Rectal smooth muscle tissue (tissue), 1 donor: ENCODE measurements at regions not wholly inside any gene's neighbourhood (a gene's known extent, or its start where the extent isn't known, plus 50 kb on each side); places are given as distances from the start of the nearest gene placed in this dataset.

ENCODE experiments used
- H3K27ac ChIP-seq: one replicate; pipeline ENCODE4 v1.7.0; 2013; ENCODE audit warnings: low read depth, low read length, inconsistent platforms
- H3K27me3 ChIP-seq: one replicate; pipeline ENCODE4 v1.7.0; 2013; ENCODE audit warnings: low read length; ENCODE audit not compliant: control insufficient read depth, insufficient read depth
- H3K36me3 ChIP-seq: one replicate; pipeline ENCODE4 v1.7.0; 2013; ENCODE audit warnings: low read length; ENCODE audit not compliant: control insufficient read depth, insufficient read depth
- H3K4me1 ChIP-seq: one replicate; pipeline ENCODE4 v1.7.0; 2013; ENCODE audit warnings: low read length; ENCODE audit not compliant: control insufficient read depth, insufficient read depth
- H3K4me3 ChIP-seq: one replicate; pipeline ENCODE4 v1.7.0; 2013; ENCODE audit warnings: low read length
- H3K9ac ChIP-seq: one replicate; pipeline ENCODE4 v1.7.0; 2013; ENCODE audit warnings: low read length

DNA sequence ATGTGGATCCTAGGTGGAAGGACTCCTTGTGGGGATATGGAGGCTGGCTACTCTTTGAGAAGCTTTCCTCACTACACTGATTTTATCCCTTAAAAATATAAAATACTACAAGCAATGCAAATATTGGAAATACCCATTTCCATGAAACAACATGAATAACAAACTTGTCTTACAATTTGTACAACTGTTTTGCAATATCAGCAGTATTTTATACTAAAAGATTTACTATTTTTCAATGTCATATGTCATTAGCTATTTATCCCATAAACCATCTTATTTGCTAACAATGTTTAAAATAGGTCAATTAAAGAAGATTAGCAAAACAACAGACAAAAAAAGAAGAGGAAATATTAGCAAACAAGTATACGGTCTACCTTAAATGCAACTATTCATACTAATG is 1674.1 kb downstream of the PCDH7 start:
- no peaks in the 10 kb centered on the region for H3K36me3 ChIP-seq
- H3K27me3 ChIP-seq: no peaks in the 10 kb centered on the region
- H3K9ac ChIP-seq: no peak overlapping the region

GRCh38 chr4:32396507-32397070 is 1676.4 kb downstream of the PCDH7 start:
- Histone ChIP-seq H3K27ac (no peak overlapping the region), H3K4me1 (no peaks in the 10 kb centered on the region), H3K9ac (no peak overlapping the region), H3K4me3 (no peak overlapping the region), H3K27me3 (no peaks in the 10 kb centered on the region), H3K36me3 (no peaks in the 10 kb centered on the region)

More for the DNA sequence above, 1674.1 kb downstream of the PCDH7 start:
- H3K4me1 ChIP-seq: no peaks in the 10 kb centered on the region
- H3K27ac ChIP-seq: no peak overlapping the region
- H3K4me3 ChIP-seq: no peak overlapping the region

DNA sequence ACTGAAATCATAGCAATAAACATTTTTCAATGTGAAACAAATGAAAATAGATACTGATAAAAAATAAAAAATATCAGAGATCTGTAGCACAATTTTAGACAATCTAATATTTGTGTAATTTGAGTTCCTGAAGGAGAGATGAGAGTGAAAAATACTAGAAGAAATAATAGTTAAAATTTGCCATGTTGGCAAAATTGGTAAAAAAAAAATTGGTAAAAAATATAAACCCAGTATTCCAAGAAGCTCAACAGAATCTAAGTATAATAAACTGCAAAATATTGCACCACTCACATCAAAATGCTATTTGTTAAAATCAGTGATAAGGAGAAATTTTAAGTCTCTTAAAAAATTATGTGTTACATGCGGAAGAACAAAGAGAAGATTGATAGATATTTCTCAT is 1680.7 kb downstream of the PCDH7 start:
- H3K27me3 ChIP-seq: no peaks in the 10 kb centered on the region

GRCh38 chr4:32417113-32417704 is 1697.0 kb downstream of the PCDH7 start:
- Histone ChIP-seq H3K9ac (no peak overlapping the region), H3K36me3 (no peaks in the 10 kb centered on the region)

More for the DNA sequence above, 1680.7 kb downstream of the PCDH7 start:
- Histone ChIP-seq H3K4me1 (no peaks in the 10 kb centered on the region), H3K36me3 (no peaks in the 10 kb centered on the region), H3K4me3 (no peak overlapping the region), H3K27ac (no peak overlapping the region), H3K9ac (no peak overlapping the region)

DNA sequence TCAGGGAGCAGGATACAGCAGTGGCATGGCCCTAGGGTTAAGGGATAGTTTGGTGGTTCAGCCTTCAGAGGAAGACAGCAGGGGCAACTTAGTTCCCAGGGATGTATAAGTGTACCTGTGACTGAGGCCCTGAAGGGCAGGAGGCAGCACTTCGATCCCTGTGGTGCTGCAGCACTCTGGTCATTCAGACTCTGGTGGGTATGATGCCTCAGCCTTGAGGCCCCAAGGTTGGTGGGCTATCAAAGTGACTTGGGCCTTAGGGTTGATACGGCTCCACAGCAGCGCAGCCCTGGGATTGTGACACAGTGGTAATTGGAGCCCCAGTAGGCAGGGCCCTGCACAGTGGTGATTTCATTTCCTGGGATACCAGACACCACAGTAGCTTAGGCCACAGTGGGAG is 1703.1 kb downstream of the PCDH7 start:
- Histone ChIP-seq H3K36me3 (no peaks in the 10 kb centered on the region), H3K4me1 (no peaks in the 10 kb centered on the region), H3K27me3 (no peaks in the 10 kb centered on the region), H3K27ac (no peak overlapping the region), H3K4me3 (no peak overlapping the region), H3K9ac (no peak overlapping the region)

More at GRCh38 chr4:32417113-32417704, 1697.0 kb downstream of the PCDH7 start:
- Histone ChIP-seq H3K27ac (no peak overlapping the region), H3K27me3 (no peaks in the 10 kb centered on the region), H3K4me1 (no peaks in the 10 kb centered on the region), H3K4me3 (no peak overlapping the region)

GRCh38 chr4:32425243-32425642 is 1705.1 kb downstream of the PCDH7 start:
- Histone ChIP-seq H3K36me3 (no peaks in the 10 kb centered on the region), H3K27ac (no peak overlapping the region), H3K9ac (no peak overlapping the region), H3K4me1 (no peaks in the 10 kb centered on the region), H3K4me3 (no peak overlapping the region), H3K27me3 (no peaks in the 10 kb centered on the region)

DNA sequence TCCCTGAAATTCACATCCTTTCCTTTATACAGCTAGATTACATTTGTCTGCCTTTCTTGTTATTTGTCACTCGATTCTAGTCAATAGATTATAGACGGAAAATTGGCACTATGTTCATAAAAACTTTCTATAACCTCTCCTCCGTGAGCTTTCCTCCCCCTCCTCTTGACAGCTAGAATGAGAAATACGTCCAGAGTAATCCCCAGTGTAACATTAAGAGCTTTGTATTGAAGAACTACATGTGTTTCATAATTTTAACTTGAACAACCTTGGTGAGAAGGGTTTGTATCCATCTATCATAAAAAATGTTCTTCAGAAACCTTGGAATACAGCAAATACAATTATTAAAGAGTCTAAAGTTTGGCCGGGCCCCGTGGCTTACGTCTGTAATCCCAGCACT is 1707.4 kb downstream of the PCDH7 start:
- H3K36me3 ChIP-seq: no peaks in the 10 kb centered on the region
- H3K4me3 ChIP-seq: no peak overlapping the region
- no peak overlapping the region for H3K9ac ChIP-seq
- H3K4me1 ChIP-seq: no peaks in the 10 kb centered on the region
- no peaks in the 10 kb centered on the region for H3K27me3 ChIP-seq
- no peak overlapping the region for H3K27ac ChIP-seq

DNA sequence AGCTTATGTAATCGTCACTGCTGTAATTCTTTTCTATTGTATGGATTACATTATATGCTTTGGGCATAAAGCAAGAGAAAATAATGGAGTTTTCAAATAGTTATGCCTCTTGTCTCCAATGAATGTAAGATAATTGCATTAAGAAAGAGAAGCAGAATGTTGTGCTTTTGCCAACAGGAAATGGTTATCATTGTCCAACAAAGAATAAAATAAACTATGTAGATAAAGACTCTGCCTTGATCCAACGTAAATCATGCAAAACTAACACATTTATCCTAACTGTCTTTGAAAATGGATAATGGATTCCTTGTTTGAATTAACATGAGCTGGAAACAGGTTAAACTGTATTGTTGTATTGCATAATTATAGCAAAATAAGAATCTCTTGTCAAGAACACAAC is 1709.0 kb downstream of the PCDH7 start:
- H3K4me1 ChIP-seq: no peaks in the 10 kb centered on the region
- H3K27ac ChIP-seq: no peak overlapping the region
- H3K4me3 ChIP-seq: no peak overlapping the region
- no peaks in the 10 kb centered on the region for H3K36me3 ChIP-seq
- H3K27me3 ChIP-seq: no peaks in the 10 kb centered on the region
- no peak overlapping the region for H3K9ac ChIP-seq

- H3K27ac ChIP-seq: no peak overlapping the region
- H3K4me3 ChIP-seq: no peak overlapping the region
- H3K9ac ChIP-seq: no peak overlapping the region
- H3K4me1 ChIP-seq: no peaks in the 10 kb centered on the region
- H3K36me3 ChIP-seq: no peaks in the 10 kb centered on the region
- no peaks in the 10 kb centered on the region for H3K27me3 ChIP-seq
Observed at GRCh38 chr4:32435308-32435707, 1715.1 kb downstream of the PCDH7 start.

DNA sequence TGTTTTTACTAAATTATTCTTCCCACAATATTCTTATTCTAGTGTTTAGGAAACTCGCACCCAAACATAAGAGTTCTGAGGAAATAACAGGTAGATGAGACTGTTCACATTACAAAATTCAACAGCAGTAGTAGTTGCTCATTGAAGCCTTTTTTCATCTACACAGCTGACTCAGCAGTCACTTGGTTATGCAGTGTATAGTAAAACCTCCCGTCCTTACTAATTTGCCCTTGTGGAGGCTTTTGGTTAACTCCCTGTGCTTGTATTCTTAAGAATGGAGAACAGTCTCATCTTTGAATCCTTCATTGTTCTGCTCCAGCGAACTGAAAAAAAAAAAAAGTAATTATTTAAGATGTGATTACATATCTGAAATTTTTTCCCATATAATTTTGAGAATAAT is 1716.6 kb downstream of the PCDH7 start:
- H3K9ac ChIP-seq: no peak overlapping the region
- no peaks in the 10 kb centered on the region for H3K27me3 ChIP-seq
- H3K27ac ChIP-seq: no peak overlapping the region
- no peak overlapping the region for H3K4me3 ChIP-seq
- no peaks in the 10 kb centered on the region for H3K36me3 ChIP-seq
- H3K4me1 ChIP-seq: no peaks in the 10 kb centered on the region

DNA sequence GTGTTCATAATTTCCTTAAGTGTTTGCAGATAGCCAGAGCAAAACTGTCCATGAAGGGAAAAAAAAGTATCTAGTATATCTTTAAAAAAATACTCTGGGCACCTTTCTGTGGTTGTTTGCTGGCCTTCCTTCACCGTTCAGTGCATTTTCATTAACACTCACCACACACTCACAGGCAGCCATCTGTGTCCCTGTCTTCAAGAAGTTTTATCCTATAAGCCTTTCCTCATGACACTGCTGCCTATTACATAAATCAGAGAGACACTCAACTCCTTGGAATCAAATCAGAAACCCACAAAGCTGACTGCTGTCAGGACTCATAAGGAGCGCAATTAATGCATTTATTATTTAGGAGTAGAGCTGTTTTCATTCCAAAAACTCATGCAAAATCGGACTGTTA is 1720.2 kb downstream of the PCDH7 start:
- Histone ChIP-seq H3K36me3 (no peaks in the 10 kb centered on the region), H3K4me1 (no peaks in the 10 kb centered on the region), H3K4me3 (no peak overlapping the region), H3K27ac (no peak overlapping the region), H3K9ac (no peak overlapping the region), H3K27me3 (no peaks in the 10 kb centered on the region)

DNA sequence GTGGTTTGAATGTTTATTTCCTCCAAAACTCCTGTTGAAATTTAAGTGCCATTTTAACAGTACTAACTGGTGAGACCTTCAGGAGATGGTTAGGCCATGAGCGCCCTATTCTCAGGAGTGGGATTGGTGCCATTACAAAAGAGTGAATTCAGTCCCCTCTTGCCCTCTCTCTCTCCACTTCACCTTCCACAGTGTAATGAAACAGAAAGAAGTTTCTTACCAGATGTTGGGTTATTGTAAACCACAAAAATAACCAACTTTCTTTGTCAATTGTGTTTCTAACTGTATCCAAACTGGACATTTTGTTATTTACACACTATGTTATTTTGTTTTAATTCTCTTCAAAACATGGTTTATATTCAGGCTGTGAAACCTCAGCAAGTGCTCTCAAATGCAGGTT is 1734.3 kb downstream of the PCDH7 start:
- no peak overlapping the region for H3K27ac ChIP-seq
- no peak overlapping the region for H3K9ac ChIP-seq
- H3K4me1 ChIP-seq: no peaks in the 10 kb centered on the region
- H3K4me3 ChIP-seq: no peak overlapping the region
- H3K27me3 ChIP-seq: no peaks in the 10 kb centered on the region
- no peaks in the 10 kb centered on the region for H3K36me3 ChIP-seq

- Histone ChIP-seq H3K36me3 (no peaks in the 10 kb centered on the region), H3K27me3 (no peaks in the 10 kb centered on the region), H3K4me1 (no peaks in the 10 kb centered on the region), H3K27ac (no peak overlapping the region), H3K4me3 (no peak overlapping the region), H3K9ac (no peak overlapping the region)
Observed at GRCh38 chr4:32455231-32455630, 1735.1 kb downstream of the PCDH7 start.
